ENCODE measurements at regions not wholly inside any gene's neighbourhood (a gene's known extent, or its start where the extent isn't known, plus 50 kb on each side); places are given as distances from the start of the nearest gene placed in this dataset.
"Not testable (repeated sequence)": the region's sequence is repeated elsewhere in the genome, so short reads cannot be mapped to it uniquely, and the experiment has no call there.

DNA sequence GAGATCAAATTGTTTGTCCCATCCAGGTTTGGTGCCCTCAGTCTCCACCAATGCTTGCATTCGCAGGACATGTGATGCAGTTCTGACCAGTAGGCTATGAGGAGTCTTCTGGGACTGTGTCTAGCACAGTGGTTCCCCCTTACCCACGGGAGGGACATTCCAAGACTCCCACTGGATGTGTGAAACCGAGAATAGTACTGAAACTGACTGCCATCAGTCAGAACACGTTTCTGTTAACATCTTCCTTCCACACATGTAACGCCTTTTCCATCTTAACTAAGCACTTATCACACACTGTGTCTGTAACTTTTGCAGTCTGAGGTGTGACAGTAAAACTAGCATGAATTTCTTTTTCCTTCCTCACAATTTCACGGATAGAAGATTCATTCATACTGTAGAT lies 74.7 kb downstream of the PTTG1 start:
- Mint-ChIP-seq H3K27me3 (ENCODE audit: low read depth) (peaks cover 3% of the 10 kb centered on the region), H3K36me3 (ENCODE audit: low read depth) (no peaks in the 10 kb centered on the region), H3K9me3 (ENCODE audit: insufficient read depth) (no peaks in the 10 kb centered on the region), H3K4me3 (no peak overlapping the region), H3K27ac (no peak overlapping the region), H3K4me1 (ENCODE audit: low read depth) (no peaks in the 10 kb centered on the region)
- ChIA-PET CTCF (interaction anchor here (1.4 kb wide), 1 partner anchor 58 kb away, joined by 4 read pairs; no protein-coding TSS in a partner anchor), POLR2A (no interaction called here)
- ATAC-seq (no peak), DNase-seq (no peak)

DNA sequence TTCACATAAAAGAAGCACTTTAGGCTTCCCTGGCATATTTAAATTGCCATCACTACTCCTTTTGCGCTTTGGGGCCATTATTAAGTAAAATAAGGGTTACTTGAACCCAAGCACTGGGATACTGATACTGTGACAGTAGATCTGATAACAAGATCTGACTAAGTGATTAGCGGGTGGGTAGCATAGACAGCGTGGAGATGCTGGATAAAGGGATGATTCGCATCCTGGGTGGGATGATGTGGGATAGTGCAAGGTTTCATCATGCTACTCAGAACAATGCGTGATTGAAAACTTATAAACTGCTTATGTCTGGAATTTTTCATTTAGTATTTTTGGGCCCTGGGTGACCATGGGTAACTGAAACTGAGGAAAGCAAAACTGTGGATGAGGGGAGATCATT lies 75.1 kb downstream of the PTTG1 start:
- ATAC-seq (no peak), DNase-seq (no peak)
- CTCF ChIA-PET, result no interaction called here
- POLR2A ChIA-PET, result no interaction called here
- Mint-ChIP-seq H3K9me3 (ENCODE audit: insufficient read depth) (no peaks in the 10 kb centered on the region), H3K27me3 (ENCODE audit: low read depth) (peaks cover 3% of the 10 kb centered on the region), H3K4me1 (ENCODE audit: low read depth) (no peaks in the 10 kb centered on the region), H3K36me3 (ENCODE audit: low read depth) (no peaks in the 10 kb centered on the region), H3K4me3 (no peak overlapping the region), H3K27ac (no peak overlapping the region)

GRCh38 chr5:160497878-160498277 lies 76.2 kb downstream of the PTTG1 start:
- ChIA-PET CTCF (interaction anchor here (1.1 to 1.8 kb wide), 3 partner anchors 10 to 59 kb away, joined by 5 to 14 read pairs (median 7); no protein-coding TSS in a partner anchor), POLR2A (interaction anchor here (0.6 kb wide), 1 partner anchor 42 kb away, joined by 3 read pairs; no protein-coding TSS in a partner anchor)
- Mint-ChIP-seq H3K27ac (no peak overlapping the region), H3K27me3 (ENCODE audit: low read depth) (peaks cover 11% of the 10 kb centered on the region), H3K9me3 (ENCODE audit: insufficient read depth) (no peaks in the 10 kb centered on the region), H3K4me1 (ENCODE audit: low read depth) (no peaks in the 10 kb centered on the region), H3K36me3 (ENCODE audit: low read depth) (no peaks in the 10 kb centered on the region), H3K4me3 (no peak overlapping the region)
- ATAC-seq (no peak), DNase-seq (no peak)

DNA sequence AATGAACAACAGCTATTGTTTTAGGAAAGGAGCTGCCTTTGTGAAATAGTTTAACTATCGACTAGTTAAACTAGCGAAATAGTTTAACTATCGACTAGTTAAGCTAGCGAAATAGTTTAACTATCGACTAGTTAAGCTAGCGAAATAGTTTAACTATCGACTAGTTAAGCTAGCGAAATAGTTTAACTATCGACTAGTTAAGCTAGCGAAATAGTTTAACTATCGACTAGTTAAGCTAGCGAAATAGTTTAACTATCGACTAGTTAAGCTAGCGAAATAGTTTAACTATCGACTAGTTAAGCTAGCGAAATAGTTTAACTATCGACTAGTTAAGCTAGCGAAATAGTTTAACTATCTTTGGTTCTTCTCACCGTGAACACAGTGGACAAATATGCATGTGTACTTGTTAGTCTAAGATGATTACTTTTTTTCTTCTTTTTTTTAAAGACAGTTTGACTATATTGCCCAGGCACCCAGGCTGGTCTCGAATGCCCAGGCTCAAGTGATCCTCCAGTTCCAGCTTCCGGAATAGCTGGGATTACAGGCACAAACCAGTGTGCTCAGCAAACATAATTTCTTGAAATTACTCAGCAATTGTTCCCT lies 76.9 kb downstream of the PTTG1 start:
- CTCF ChIA-PET, result interaction anchor here (1.1 to 1.8 kb wide), 3 partner anchors 9 to 60 kb away, joined by 5 to 14 read pairs (median 7); no protein-coding TSS in a partner anchor
- not testable (repeated sequence) for H3K36me3 Mint-ChIP-seq (ENCODE audit: low read depth); H3K4me3 Mint-ChIP-seq; H3K4me1 Mint-ChIP-seq (ENCODE audit: low read depth); H3K27ac Mint-ChIP-seq; DNase-seq; H3K9me3 Mint-ChIP-seq (ENCODE audit: insufficient read depth); ATAC-seq
- peaks cover 13% of the 10 kb centered on the region for H3K27me3 Mint-ChIP-seq (ENCODE audit: low read depth)
- POLR2A ChIA-PET, result interaction anchor here (0.6 kb wide), 1 partner anchor 41 kb away, joined by 3 read pairs; no protein-coding TSS in a partner anchor

GRCh38 chr5:160500786-160501779 lies 79.4 kb downstream of the PTTG1 start:
- no peak for DNase-seq
- ATAC-seq, result no peak
- CTCF ChIA-PET, result interaction anchor here (0.9 to 2.3 kb wide), 3 partner anchors 9 to 62 kb away, joined by 3 to 21 read pairs (median 3); no protein-coding TSS in a partner anchor
- H3K27ac Mint-ChIP-seq, result no peak overlapping the region
- no peaks in the 10 kb centered on the region for H3K9me3 Mint-ChIP-seq (ENCODE audit: insufficient read depth)
- POLR2A ChIA-PET, result interaction anchor here (0.6 to 0.9 kb wide), 2 partner anchors 27 to 62 kb away, joined by 3 to 4 read pairs; no protein-coding TSS in a partner anchor
- no peak overlapping the region for H3K4me3 Mint-ChIP-seq
- H3K27me3 Mint-ChIP-seq (ENCODE audit: low read depth), result peaks cover 13% of the 10 kb centered on the region
- H3K36me3 Mint-ChIP-seq (ENCODE audit: low read depth), result no peaks in the 10 kb centered on the region
- peaks cover 6% of the 10 kb centered on the region for H3K4me1 Mint-ChIP-seq (ENCODE audit: low read depth)

- ChIA-PET POLR2A (no interaction called here), CTCF (interaction anchor here (5.3 kb wide), 1 partner anchor 65 kb away, joined by 177 read pairs; no protein-coding TSS in a partner anchor)
Measured at GRCh38 chr5:160504906-160505305, 83.3 kb downstream of the PTTG1 start.

GRCh38 chr5:160506006-160507004 lies 84.7 kb downstream of the PTTG1 start:
- DNase-seq (peak; percentile 90), ATAC-seq (peak; percentile 89)
- Mint-ChIP-seq H3K4me1 (ENCODE audit: low read depth) (peaks cover 38% of the 10 kb centered on the region), H3K9me3 (ENCODE audit: insufficient read depth) (no peaks in the 10 kb centered on the region), H3K27ac (peak overlapping the region; percentile 90), H3K36me3 (ENCODE audit: low read depth) (no peaks in the 10 kb centered on the region), H3K4me3 (peak overlapping the region; percentile 40), H3K27me3 (ENCODE audit: low read depth) (peaks cover 10% of the 10 kb centered on the region)
- CTCF ChIA-PET, result interaction anchor here (1.0 to 5.3 kb wide), 10 partner anchors 19 to 82 kb away, joined by 3 to 177 read pairs (median 5); no protein-coding TSS in a partner anchor
- POLR2A ChIA-PET, result interaction anchor here (0.8 to 2.7 kb wide), 5 partner anchors 20 to 87 kb away, joined by 3 to 20 read pairs (median 11); partner anchors contain the start of gene SLU7

More at GRCh38 chr5:160504906-160505305, 83.3 kb downstream of the PTTG1 start:
- Mint-ChIP-seq H3K36me3 (ENCODE audit: low read depth) (no peaks in the 10 kb centered on the region), H3K27me3 (ENCODE audit: low read depth) (peaks cover 13% of the 10 kb centered on the region), H3K9me3 (ENCODE audit: insufficient read depth) (no peaks in the 10 kb centered on the region), H3K4me3 (no peak overlapping the region), H3K27ac (peak overlapping the region; percentile 26), H3K4me1 (ENCODE audit: low read depth) (peaks cover 38% of the 10 kb centered on the region)
- no peak for DNase-seq
- no peak for ATAC-seq

DNA sequence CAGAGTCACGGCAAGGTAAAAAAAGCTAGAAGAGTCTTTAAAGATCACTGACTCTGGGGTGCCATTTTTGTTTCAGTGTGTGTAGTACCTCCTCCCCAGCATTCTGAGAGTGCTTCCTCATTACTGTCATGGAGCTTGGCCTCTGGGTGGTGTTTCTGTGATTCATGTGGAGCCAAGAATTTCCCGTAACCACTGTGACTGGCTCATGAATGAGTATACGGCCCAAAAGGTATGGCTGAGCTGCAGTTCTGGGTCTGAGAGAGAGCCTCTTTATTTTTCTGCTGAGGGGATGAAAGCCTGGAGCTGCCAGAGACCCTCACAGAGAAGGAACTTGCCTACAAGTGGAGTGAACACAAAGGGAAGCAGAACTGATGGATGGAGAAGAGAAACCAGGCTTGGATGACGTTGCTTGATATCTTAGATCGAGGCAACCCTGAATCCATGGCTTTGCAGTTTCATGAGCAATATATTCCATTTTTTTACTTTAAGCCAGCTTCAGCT lies 85.6 kb downstream of the PTTG1 start:
- ATAC-seq (no peak), DNase-seq (no peak)
- ChIA-PET CTCF (interaction anchor here (1.0 to 5.3 kb wide), 17 partner anchors 9 to 88 kb away, joined by 3 to 177 read pairs (median 4); partner anchors contain the start of gene SLU7), POLR2A (interaction anchor here (1.1 to 2.7 kb wide), 4 partner anchors 21 to 88 kb away, joined by 3 to 20 read pairs (median 12); partner anchors contain the start of gene SLU7)
- peak overlapping the region; percentile 52 for H3K27ac Mint-ChIP-seq
- H3K36me3 Mint-ChIP-seq (ENCODE audit: low read depth), result no peaks in the 10 kb centered on the region
- H3K4me1 Mint-ChIP-seq (ENCODE audit: low read depth), result peaks cover 38% of the 10 kb centered on the region
- H3K9me3 Mint-ChIP-seq (ENCODE audit: insufficient read depth), result no peaks in the 10 kb centered on the region
- H3K4me3 Mint-ChIP-seq, result no peak overlapping the region
- H3K27me3 Mint-ChIP-seq (ENCODE audit: low read depth), result peaks cover 7% of the 10 kb centered on the region

DNA sequence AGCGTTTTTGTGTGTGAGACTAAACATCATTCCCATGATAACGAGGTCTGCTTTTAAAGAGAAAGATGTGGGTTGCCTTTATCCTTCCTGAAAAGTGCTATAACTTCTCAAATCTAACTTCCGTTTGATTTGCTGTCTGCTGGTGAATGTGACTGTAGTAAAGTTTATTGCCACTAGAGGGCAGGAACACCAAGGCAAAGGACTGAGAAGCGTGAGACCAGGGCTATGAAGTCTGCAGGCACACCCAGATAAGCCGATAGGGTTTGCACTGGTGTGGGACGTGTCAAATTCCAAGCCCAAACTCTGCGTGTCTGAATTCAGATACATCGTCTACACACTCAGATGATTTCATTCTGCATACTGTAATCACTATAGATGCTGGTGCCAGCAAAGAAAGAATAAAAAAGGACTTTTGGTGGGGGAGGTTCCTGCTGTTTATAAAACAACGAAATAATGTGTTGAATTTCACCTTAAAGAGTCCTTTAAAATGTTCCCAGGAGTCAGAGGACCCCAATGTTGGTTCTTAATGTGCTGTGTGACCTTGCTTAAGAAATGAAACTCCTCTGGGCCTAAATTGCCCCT lies 87.2 kb downstream of the PTTG1 start:
- ChIA-PET CTCF (interaction anchor here (1.0 to 5.3 kb wide), 6 partner anchors 11 to 85 kb away, joined by 4 to 177 read pairs (median 10); no protein-coding TSS in a partner anchor), POLR2A (interaction anchor here (0.8 kb wide), 1 partner anchor 70 kb away, joined by 4 read pairs; no protein-coding TSS in a partner anchor)
- ATAC-seq, result peak; percentile 68
- H3K4me1 Mint-ChIP-seq (ENCODE audit: low read depth), result peaks cover 38% of the 10 kb centered on the region
- H3K27ac Mint-ChIP-seq, result no peak overlapping the region
- H3K9me3 Mint-ChIP-seq (ENCODE audit: insufficient read depth), result no peaks in the 10 kb centered on the region
- H3K4me3 Mint-ChIP-seq, result no peak overlapping the region
- H3K27me3 Mint-ChIP-seq (ENCODE audit: low read depth), result peaks cover 7% of the 10 kb centered on the region
- peak; percentile 79 for DNase-seq
- H3K36me3 Mint-ChIP-seq (ENCODE audit: low read depth), result no peaks in the 10 kb centered on the region

GRCh38 chr5:160511280-160511929 lies 89.8 kb downstream of the PTTG1 start:
- POLR2A ChIA-PET, result no interaction called here
- H3K27ac Mint-ChIP-seq, result no peak overlapping the region
- ATAC-seq (no peak), DNase-seq (no peak)
- H3K4me1 Mint-ChIP-seq (ENCODE audit: low read depth), result peaks cover 29% of the 10 kb centered on the region
- no peak overlapping the region for H3K4me3 Mint-ChIP-seq
- H3K36me3 Mint-ChIP-seq (ENCODE audit: low read depth), result no peaks in the 10 kb centered on the region
- CTCF ChIA-PET, result no interaction called here
- no peaks in the 10 kb centered on the region for H3K9me3 Mint-ChIP-seq (ENCODE audit: insufficient read depth)
- H3K27me3 Mint-ChIP-seq (ENCODE audit: low read depth), result peaks cover 11% of the 10 kb centered on the region

Data from activated CD8-positive, alpha-beta T cell treated with anti-CD3 and anti-CD28 coated beads, Interleukin-2, amount 10 ng/mL, durations not matched to agents 7 days and 5 days (primary cell).